Retinal pigment epithelial cell (primary cell): ENCODE measurements at regions not wholly inside any gene's neighbourhood (a gene's known extent, or its start where the extent isn't known, plus 50 kb on each side); places are given as distances from the start of the nearest gene placed in this dataset.

Experiments used
- DNase-seq: peaks from one replicate; pipeline ENCODE4 v3.0.0-alpha.2; 2010; ENCODE audit warnings: low read depth
- H3K4me3 ChIP-seq: 2 replicates; pipeline ENCODE4 v1.5.1; 2011; ENCODE audit warnings: mild to moderate bottlenecking, low read length, control low read depth, moderate library complexity
- CTCF ChIP-seq: conservative IDR thresholded peaks from 2 replicates; pipeline ENCODE4 v1.5.1; 2011; ENCODE audit warnings: low read depth, low read length, control low read depth, inconsistent platforms

GRCh38 chr10:29760138-29760900, 125.5 kb upstream of the SVIL start:
- DNase-seq, result no peak
- no peak for TF ChIP-seq CTCF
- H3K4me3 ChIP-seq, result no peak overlapping the region

GRCh38 chr10:29757551-29758297, 123.0 kb upstream of the SVIL start:
- TF ChIP-seq CTCF, result no peak
- no peak overlapping the region for H3K4me3 ChIP-seq
- DNase-seq, result no peak

GRCh38 chr10:29756451-29756850, 121.7 kb upstream of the SVIL start:
- TF ChIP-seq CTCF, result no peak
- DNase-seq, result no peak
- H3K4me3 ChIP-seq, result no peak overlapping the region

GRCh38 chr10:29753283-29753682, 118.5 kb upstream of the SVIL start:
- TF ChIP-seq CTCF, result no peak
- no peak for DNase-seq
- no peak overlapping the region for H3K4me3 ChIP-seq

GRCh38 chr10:29751684-29752083, 116.9 kb upstream of the SVIL start:
- no peak for DNase-seq
- no peak for TF ChIP-seq CTCF
- no peak overlapping the region for H3K4me3 ChIP-seq

- no peak for TF ChIP-seq CTCF
- H3K4me3 ChIP-seq, result no peak overlapping the region
- DNase-seq, result no peak
Measured at GRCh38 chr10:29751240-29751639, 116.5 kb upstream of the SVIL start.

- DNase-seq, result no peak
- no peak overlapping the region for H3K4me3 ChIP-seq
- TF ChIP-seq CTCF, result no peak
Measured at GRCh38 chr10:29749150-29749549, 114.4 kb upstream of the SVIL start.
